Activated CD8-positive, alpha-beta memory T cell treated with anti-CD3 and anti-CD28 coated beads, Interleukin-2, amount 10 ng/mL, durations not matched to agents 7 days and 5 days (primary cell): ENCODE measurements at regions not wholly inside any gene's neighbourhood (a gene's known extent, or its start where the extent isn't known, plus 50 kb on each side); places are given as distances from the start of the nearest gene placed in this dataset.
"Not testable (repeated sequence)": the region's sequence is repeated elsewhere in the genome, so short reads cannot be mapped to it uniquely, and the experiment has no call there.

Experiments used
- ATAC-seq: fragments of 150-1000 bp; cut with Tn5 transposase; one replicate; pipeline ENCODE4 v1.10.0; 2021; ENCODE audit warnings: moderate library complexity
- CTCF ChIA-PET: fragments of 350-600 bp; sonication (Branson Sonifier 250); formaldehyde crosslinking; loops from one replicate; lab custom pipeline; 2021; ENCODE audit warnings: antibody characterized with exemption; lab: Charles Lee
- DNase-seq: peaks from one replicate; pipeline ENCODE4 v3.0.0-alpha.2; 2020
- H3K27ac Mint-ChIP-seq: one replicate; pipeline ENCODE4 v1.8.0; 2021; ENCODE audit warnings: mild to moderate bottlenecking, mixed read lengths
- H3K27me3 Mint-ChIP-seq: one replicate; pipeline ENCODE4 v1.8.0; 2021; ENCODE audit warnings: mixed read lengths
- H3K36me3 Mint-ChIP-seq: one replicate; pipeline ENCODE4 v1.8.0; 2021; ENCODE audit warnings: mild to moderate bottlenecking, mixed read lengths
- H3K4me1 Mint-ChIP-seq: one replicate; pipeline ENCODE4 v1.8.0; 2021; ENCODE audit warnings: mixed read lengths
- H3K4me3 Mint-ChIP-seq: one replicate; pipeline ENCODE4 v1.8.0; 2021; ENCODE audit warnings: mild to moderate bottlenecking, moderate library complexity, mixed read lengths
- H3K9me3 Mint-ChIP-seq: one replicate; pipeline ENCODE4 v1.8.0; 2022; ENCODE audit warnings: low read depth, mixed read lengths

DNA sequence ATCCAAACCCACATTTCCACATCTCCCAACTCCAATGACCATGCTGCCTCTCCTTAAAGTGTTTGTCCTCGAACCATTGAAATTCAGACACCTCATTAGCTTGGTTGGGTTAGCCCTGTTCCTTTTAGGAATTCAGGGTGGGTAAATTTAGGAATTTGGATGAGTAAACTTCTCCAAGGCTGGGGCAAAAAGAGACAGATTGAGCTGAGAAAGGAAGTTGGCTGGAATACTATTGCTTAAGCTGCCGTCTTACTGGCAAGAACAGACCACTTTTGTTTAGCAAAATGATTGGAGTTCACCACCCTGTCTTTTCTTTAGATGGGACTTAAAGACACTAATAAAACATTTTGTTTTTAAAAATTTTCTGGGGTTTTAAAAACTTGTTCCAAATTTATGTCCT is 143.6 kb upstream of the GDNF start:
- CTCF ChIA-PET, result no interaction called here
- DNase-seq (no peak), ATAC-seq (no peak)
- Mint-ChIP-seq H3K4me1 (no peaks in the 10 kb centered on the region), H3K27ac (no peak overlapping the region), H3K4me3 (no peak overlapping the region), H3K9me3 (peaks cover 2% of the 10 kb centered on the region), H3K27me3 (peaks cover 3% of the 10 kb centered on the region), H3K36me3 (no peaks in the 10 kb centered on the region)

DNA sequence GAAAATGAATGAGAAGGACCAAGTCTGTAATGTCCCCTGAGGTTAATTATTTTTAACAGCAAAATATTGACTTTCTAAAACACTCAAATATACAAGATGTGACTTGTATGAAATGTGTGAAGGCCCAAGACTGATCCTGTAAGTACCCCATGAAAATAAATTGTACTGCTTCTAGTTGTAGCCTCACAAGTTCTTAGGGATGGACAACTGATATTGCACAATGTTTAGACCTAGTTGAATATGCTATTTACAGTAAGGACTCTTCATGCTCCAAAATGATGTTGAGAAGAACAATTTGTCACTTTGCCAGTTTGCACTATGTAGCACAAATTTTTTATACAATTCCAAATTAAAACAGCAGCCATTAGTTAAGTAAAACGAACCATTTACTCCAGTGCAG is 139.7 kb upstream of the GDNF start:
- no peaks in the 10 kb centered on the region for H3K4me1 Mint-ChIP-seq
- DNase-seq, result no peak
- peaks cover 2% of the 10 kb centered on the region for H3K9me3 Mint-ChIP-seq
- CTCF ChIA-PET, result no interaction called here
- no peak for ATAC-seq
- H3K27me3 Mint-ChIP-seq, result no peaks in the 10 kb centered on the region
- H3K4me3 Mint-ChIP-seq, result no peak overlapping the region
- no peaks in the 10 kb centered on the region for H3K36me3 Mint-ChIP-seq
- no peak overlapping the region for H3K27ac Mint-ChIP-seq

DNA sequence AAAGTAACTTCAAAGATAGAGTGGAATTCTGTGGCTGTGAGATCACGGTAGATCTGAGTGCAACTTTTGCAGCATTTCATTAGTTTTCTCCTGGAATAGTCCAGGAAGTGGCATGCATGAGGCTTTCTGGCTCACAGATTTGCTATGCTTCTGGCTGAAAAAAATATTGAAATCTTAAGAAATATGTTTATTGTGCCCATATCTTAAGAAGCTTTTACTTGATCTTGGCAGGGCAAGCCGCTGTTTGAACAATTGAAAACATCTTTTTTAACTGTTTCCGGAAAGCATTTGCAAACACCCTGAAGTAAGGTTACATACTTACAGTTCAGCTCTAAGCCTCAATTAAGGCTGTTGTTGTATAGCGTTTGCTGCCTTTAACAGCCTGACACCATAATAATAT is 135.7 kb upstream of the GDNF start:
- DNase-seq (no peak), ATAC-seq (no peak)
- Mint-ChIP-seq H3K27ac (no peak overlapping the region), H3K27me3 (no peaks in the 10 kb centered on the region), H3K36me3 (no peaks in the 10 kb centered on the region), H3K4me3 (no peak overlapping the region), H3K4me1 (no peaks in the 10 kb centered on the region), H3K9me3 (no peaks in the 10 kb centered on the region)
- CTCF ChIA-PET, result no interaction called here

GRCh38 chr5:37971483-37972024 is 131.7 kb upstream of the GDNF start:
- H3K36me3 Mint-ChIP-seq, result no peaks in the 10 kb centered on the region
- CTCF ChIA-PET, result no interaction called here

GRCh38 chr5:37966871-37967270 is 127.0 kb upstream of the GDNF start:
- no peaks in the 10 kb centered on the region for H3K27me3 Mint-ChIP-seq
- ATAC-seq (no peak), DNase-seq (no peak)
- no peak overlapping the region for H3K27ac Mint-ChIP-seq
- H3K9me3 Mint-ChIP-seq, result no peaks in the 10 kb centered on the region
- CTCF ChIA-PET, result no interaction called here
- H3K36me3 Mint-ChIP-seq, result no peaks in the 10 kb centered on the region
- no peaks in the 10 kb centered on the region for H3K4me1 Mint-ChIP-seq
- no peak overlapping the region for H3K4me3 Mint-ChIP-seq

More at GRCh38 chr5:37971483-37972024, 131.7 kb upstream of the GDNF start:
- DNase-seq (no peak), ATAC-seq (no peak)
- Mint-ChIP-seq H3K27me3 (no peaks in the 10 kb centered on the region), H3K27ac (no peak overlapping the region), H3K4me3 (no peak overlapping the region), H3K9me3 (no peaks in the 10 kb centered on the region), H3K4me1 (no peaks in the 10 kb centered on the region)

- H3K27me3 Mint-ChIP-seq, result no peaks in the 10 kb centered on the region
- CTCF ChIA-PET, result no interaction called here
- ATAC-seq (no peak), DNase-seq (no peak)
- no peaks in the 10 kb centered on the region for H3K9me3 Mint-ChIP-seq
- H3K4me3 Mint-ChIP-seq, result no peak overlapping the region
- no peaks in the 10 kb centered on the region for H3K4me1 Mint-ChIP-seq
- no peaks in the 10 kb centered on the region for H3K36me3 Mint-ChIP-seq
- no peak overlapping the region for H3K27ac Mint-ChIP-seq
Measured at GRCh38 chr5:37966291-37966690, 126.5 kb upstream of the GDNF start.

DNA sequence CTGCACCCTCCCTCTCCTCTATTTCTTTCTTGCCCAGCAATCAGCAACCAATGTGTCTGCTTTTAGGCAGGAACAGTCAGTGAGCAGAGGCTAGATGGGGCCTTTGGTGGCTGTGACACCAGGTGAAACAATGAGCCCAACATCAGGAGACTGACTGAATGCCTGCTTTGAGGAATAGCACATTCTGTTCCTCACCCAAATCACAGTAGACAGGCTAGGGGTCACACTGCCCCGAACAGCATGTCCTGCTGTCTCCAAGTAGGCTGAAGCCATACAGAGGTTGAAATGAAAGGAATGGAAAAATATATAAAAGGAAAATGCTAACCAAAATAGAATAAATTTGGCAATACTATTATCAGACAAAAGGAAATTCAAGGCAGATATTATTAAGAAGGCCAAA is 122.5 kb upstream of the GDNF start:
- DNase-seq (no peak), ATAC-seq (no peak)
- no peak overlapping the region for H3K4me3 Mint-ChIP-seq
- H3K27ac Mint-ChIP-seq, result no peak overlapping the region
- no peaks in the 10 kb centered on the region for H3K4me1 Mint-ChIP-seq
- H3K9me3 Mint-ChIP-seq, result peaks cover 12% of the 10 kb centered on the region
- CTCF ChIA-PET, result no interaction called here
- H3K27me3 Mint-ChIP-seq, result no peaks in the 10 kb centered on the region
- H3K36me3 Mint-ChIP-seq, result no peaks in the 10 kb centered on the region

- Mint-ChIP-seq H3K4me1 (no peaks in the 10 kb centered on the region), H3K9me3 (peaks cover 12% of the 10 kb centered on the region), H3K36me3 (no peaks in the 10 kb centered on the region), H3K4me3 (no peak overlapping the region), H3K27ac (no peak overlapping the region), H3K27me3 (no peaks in the 10 kb centered on the region)
- CTCF ChIA-PET, result no interaction called here
- ATAC-seq (no peak), DNase-seq (no peak)
Measured at GRCh38 chr5:37957218-37957617, 117.4 kb upstream of the GDNF start.

GRCh38 chr5:37955748-37956147 is 115.9 kb upstream of the GDNF start:
- H3K27ac Mint-ChIP-seq, result no peak overlapping the region
- H3K36me3 Mint-ChIP-seq, result no peaks in the 10 kb centered on the region
- H3K27me3 Mint-ChIP-seq, result no peaks in the 10 kb centered on the region
- H3K4me1 Mint-ChIP-seq, result no peaks in the 10 kb centered on the region
- H3K9me3 Mint-ChIP-seq, result peaks cover 12% of the 10 kb centered on the region
- ATAC-seq (no peak), DNase-seq (no peak)
- CTCF ChIA-PET, result no interaction called here
- H3K4me3 Mint-ChIP-seq, result no peak overlapping the region

DNA sequence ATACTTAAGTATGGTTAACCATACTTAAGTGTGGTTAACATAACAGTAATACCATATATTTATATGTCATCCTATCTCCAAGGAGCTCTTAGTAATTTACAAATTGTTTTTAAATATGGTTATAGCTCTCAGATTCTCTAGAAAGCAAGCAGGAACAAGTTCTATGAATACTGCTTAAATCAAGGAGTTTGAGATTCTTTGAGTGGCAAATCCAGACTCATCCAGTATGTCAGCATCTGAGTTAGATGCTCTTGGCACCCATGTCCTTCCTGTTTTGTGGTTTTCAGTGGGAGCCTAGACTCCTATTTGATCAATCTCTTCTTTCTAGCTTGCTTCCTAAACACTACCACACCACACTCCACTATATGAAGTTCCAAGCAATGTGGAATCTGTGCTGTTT is 114.7 kb upstream of the GDNF start:
- H3K36me3 Mint-ChIP-seq, result no peaks in the 10 kb centered on the region
- no peaks in the 10 kb centered on the region for H3K27me3 Mint-ChIP-seq
- H3K4me1 Mint-ChIP-seq, result no peaks in the 10 kb centered on the region
- H3K27ac Mint-ChIP-seq, result no peak overlapping the region
- DNase-seq (no peak), ATAC-seq (no peak)
- H3K4me3 Mint-ChIP-seq, result no peak overlapping the region
- CTCF ChIA-PET, result no interaction called here
- peaks cover 10% of the 10 kb centered on the region for H3K9me3 Mint-ChIP-seq

DNA sequence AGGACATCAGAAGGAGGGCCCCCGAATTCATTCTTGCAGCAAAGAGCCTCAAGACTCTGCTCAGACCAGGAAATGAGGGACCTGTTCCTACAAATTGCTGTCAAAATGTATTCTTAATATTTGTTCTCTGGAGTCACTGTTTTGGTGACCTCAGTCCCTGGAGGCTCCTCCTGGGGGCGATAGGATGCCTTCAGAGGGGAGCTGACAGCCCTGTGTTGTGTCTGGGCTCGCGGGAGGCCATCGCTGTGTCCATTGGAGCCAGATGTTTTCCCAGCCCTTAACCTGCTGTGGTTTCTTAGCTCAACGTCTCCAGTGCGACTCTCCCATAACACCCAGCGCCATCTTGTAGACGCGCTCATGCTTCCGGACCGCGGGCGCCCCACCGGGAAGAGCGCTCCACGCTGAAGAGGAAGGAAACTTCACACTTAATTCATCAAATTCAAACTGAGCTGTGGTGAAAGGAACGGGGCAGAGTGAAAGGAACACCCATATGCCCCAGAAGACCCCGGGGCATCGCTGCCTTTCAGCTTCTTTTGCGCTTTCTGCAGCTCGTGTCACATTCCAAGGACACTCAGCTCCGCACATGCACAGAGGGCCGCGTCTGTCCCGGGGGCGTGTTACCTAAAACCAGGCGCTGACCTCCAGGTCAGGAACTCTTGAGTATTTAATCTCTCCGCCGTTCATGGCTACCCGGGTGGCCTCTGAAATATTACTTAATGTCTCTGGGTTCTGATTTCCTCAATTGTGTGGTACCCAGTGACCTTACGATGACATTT is 112.3 kb upstream of the GDNF start:
- Mint-ChIP-seq H3K4me3 (no peak overlapping the region), H3K27me3 (no peaks in the 10 kb centered on the region), H3K9me3 (no peaks in the 10 kb centered on the region), H3K36me3 (no peaks in the 10 kb centered on the region), H3K27ac (no peak overlapping the region), H3K4me1 (no peaks in the 10 kb centered on the region)
- CTCF ChIA-PET, result no interaction called here
- no peak for ATAC-seq
- DNase-seq, result no peak

GRCh38 chr5:37950436-37950835 is 110.6 kb upstream of the GDNF start:
- no peaks in the 10 kb centered on the region for H3K9me3 Mint-ChIP-seq
- no peak overlapping the region for H3K4me3 Mint-ChIP-seq
- H3K4me1 Mint-ChIP-seq, result no peaks in the 10 kb centered on the region
- no peak for ATAC-seq
- H3K36me3 Mint-ChIP-seq, result no peaks in the 10 kb centered on the region
- H3K27me3 Mint-ChIP-seq, result no peaks in the 10 kb centered on the region
- no peak overlapping the region for H3K27ac Mint-ChIP-seq
- no peak for DNase-seq
- CTCF ChIA-PET, result no interaction called here

DNA sequence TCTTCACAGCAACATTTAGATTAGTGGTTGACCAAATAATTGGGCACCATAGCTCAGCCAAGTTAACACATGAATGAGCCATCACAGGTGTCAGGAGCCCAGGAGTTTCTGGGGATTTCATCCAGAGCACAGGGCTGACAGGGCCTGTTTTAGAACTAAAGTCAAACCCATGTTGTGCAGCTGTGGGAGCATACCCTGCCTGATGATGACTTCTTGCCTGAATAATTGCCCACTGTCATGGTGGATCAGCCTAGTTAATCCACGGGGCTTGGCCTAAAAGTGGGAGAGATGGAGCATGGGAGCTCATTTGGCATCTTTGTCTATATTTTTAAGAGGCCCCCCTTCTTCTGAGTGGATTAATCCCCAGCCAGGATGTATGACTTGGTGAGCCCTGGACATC is 105.6 kb upstream of the GDNF start:
- DNase-seq (no peak), ATAC-seq (no peak)
- no peak overlapping the region for H3K4me3 Mint-ChIP-seq
- H3K27me3 Mint-ChIP-seq, result no peaks in the 10 kb centered on the region
- no peaks in the 10 kb centered on the region for H3K36me3 Mint-ChIP-seq
- H3K4me1 Mint-ChIP-seq, result no peaks in the 10 kb centered on the region
- CTCF ChIA-PET, result no interaction called here
- no peaks in the 10 kb centered on the region for H3K9me3 Mint-ChIP-seq
- no peak overlapping the region for H3K27ac Mint-ChIP-seq

DNA sequence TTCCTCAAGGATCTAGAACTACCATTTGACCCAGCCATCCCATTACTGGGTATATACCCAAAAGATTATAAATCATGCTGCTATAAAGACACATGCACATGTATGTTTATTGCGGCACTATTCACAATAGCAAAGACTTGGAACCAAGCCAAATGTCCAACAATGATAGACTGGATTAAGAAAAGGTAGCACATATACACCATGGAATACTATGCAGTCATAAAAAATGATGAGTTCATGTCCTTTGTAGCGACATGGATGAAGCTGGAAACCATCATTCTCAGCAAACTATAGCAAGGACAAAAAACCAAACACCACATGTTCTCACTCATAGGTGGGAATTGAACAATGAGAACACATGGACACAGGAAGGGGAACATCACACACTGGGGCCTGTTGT is 103.3 kb upstream of the GDNF start:
- H3K27me3 Mint-ChIP-seq, CTCF ChIA-PET, H3K36me3 Mint-ChIP-seq: not testable (repeated sequence)

More for the DNA sequence above, 103.3 kb upstream of the GDNF start:
- H3K4me1 Mint-ChIP-seq, H3K27ac Mint-ChIP-seq, ATAC-seq, DNase-seq, H3K4me3 Mint-ChIP-seq, H3K9me3 Mint-ChIP-seq: not testable (repeated sequence)
